ENCODE measurements at regions not wholly inside any gene's neighbourhood (a gene's known extent, or its start where the extent isn't known, plus 50 kb on each side); places are given as distances from the start of the nearest gene placed in this dataset.
"Not testable (repeated sequence)": the region's sequence is repeated elsewhere in the genome, so short reads cannot be mapped to it uniquely, and the experiment has no call there.

GRCh38 chr10:8356283-8356682, 301.8 kb downstream of the GATA3 start:
- Histone ChIP-seq H3K36me3 (ENCODE audit: control insufficient read depth in 2 of 2, insufficient read depth in 2 of 2, low read length in 1 of 2) (no peaks in the 10 kb centered on the region), H3K4me3 (ENCODE audit: low read length in 2 of 2) (no peak overlapping the region), H3K9me3 (ENCODE audit: control insufficient read depth in 2 of 2, insufficient read depth in 1 of 2, low read length in 1 of 2) (peaks cover 0 to 7% of the 10 kb centered on the region in 2 donors), H3K27me3 (ENCODE audit: control insufficient read depth in 2 of 2, insufficient read depth in 1 of 2, low read length in 1 of 2) (no peaks in the 10 kb centered on the region), H3K27ac (ENCODE audit: low read depth in 1 of 2, low read length in 1 of 2) (no peak overlapping the region), H3K4me1 (ENCODE audit: control insufficient read depth in 2 of 2, insufficient read depth in 2 of 2, low read length in 2 of 2) (peaks cover 26 to 43% of the 10 kb centered on the region in 2 donors)
- 95% methylated on average over 2 of the region's 2 CpGs for WGBS
- DNase-seq (ENCODE audit: low read depth in 6 of 9, low spot score in 9 of 9) = no peak

GRCh38 chr10:8359467-8359866, 305.0 kb downstream of the GATA3 start:
- no peak for DNase-seq (ENCODE audit: low read depth in 6 of 9, low spot score in 9 of 9)
- peak overlapping the region in 1 of 2 donors; percentile 76 for H3K27ac ChIP-seq (ENCODE audit: low read depth in 1 of 2, low read length in 1 of 2)
- over 99% methylated on average over 5 of the region's 5 CpGs for WGBS

GRCh38 chr10:8360365-8360764, 305.9 kb downstream of the GATA3 start:
- peak overlapping the region in 1 of 2 donors; percentile 76 for H3K27ac ChIP-seq (ENCODE audit: low read depth in 1 of 2, low read length in 1 of 2)
- peak in 7 of 9 donors; percentile 36 to 85 (median 67) for DNase-seq (ENCODE audit: low read depth in 6 of 9, low spot score in 9 of 9)
- H3K4me3 ChIP-seq (ENCODE audit: low read length in 2 of 2) = no peak overlapping the region
- H3K4me1 ChIP-seq (ENCODE audit: control insufficient read depth in 2 of 2, insufficient read depth in 2 of 2, low read length in 2 of 2) = peaks cover 22 to 45% of the 10 kb centered on the region in 2 donors
- H3K9me3 ChIP-seq (ENCODE audit: control insufficient read depth in 2 of 2, insufficient read depth in 1 of 2, low read length in 1 of 2) = peaks cover 0 to 7% of the 10 kb centered on the region in 2 donors
- no peaks in the 10 kb centered on the region for H3K27me3 ChIP-seq (ENCODE audit: control insufficient read depth in 2 of 2, insufficient read depth in 1 of 2, low read length in 1 of 2)
- WGBS = 9% methylated on average over 7 of the region's 7 CpGs
- no peaks in the 10 kb centered on the region for H3K36me3 ChIP-seq (ENCODE audit: control insufficient read depth in 2 of 2, insufficient read depth in 2 of 2, low read length in 1 of 2)

More at GRCh38 chr10:8359467-8359866, 305.0 kb downstream of the GATA3 start:
- Histone ChIP-seq H3K36me3 (ENCODE audit: control insufficient read depth in 2 of 2, insufficient read depth in 2 of 2, low read length in 1 of 2) (no peaks in the 10 kb centered on the region), H3K4me1 (ENCODE audit: control insufficient read depth in 2 of 2, insufficient read depth in 2 of 2, low read length in 2 of 2) (peaks cover 22 to 49% of the 10 kb centered on the region in 2 donors), H3K27me3 (ENCODE audit: control insufficient read depth in 2 of 2, insufficient read depth in 1 of 2, low read length in 1 of 2) (no peaks in the 10 kb centered on the region), H3K4me3 (ENCODE audit: low read length in 2 of 2) (no peak overlapping the region), H3K9me3 (ENCODE audit: control insufficient read depth in 2 of 2, insufficient read depth in 1 of 2, low read length in 1 of 2) (peaks cover 0 to 7% of the 10 kb centered on the region in 2 donors)

- DNase-seq (ENCODE audit: low read depth in 6 of 9, low spot score in 9 of 9) = no peak
- Histone ChIP-seq H3K4me3 (ENCODE audit: low read length in 2 of 2) (no peak overlapping the region), H3K9me3 (ENCODE audit: control insufficient read depth in 2 of 2, insufficient read depth in 1 of 2, low read length in 1 of 2) (peaks cover 0 to 7% of the 10 kb centered on the region in 2 donors), H3K36me3 (ENCODE audit: control insufficient read depth in 2 of 2, insufficient read depth in 2 of 2, low read length in 1 of 2) (no peaks in the 10 kb centered on the region), H3K27ac (ENCODE audit: low read depth in 1 of 2, low read length in 1 of 2) (peak overlapping the region in 1 of 2 donors; percentile 76), H3K4me1 (ENCODE audit: control insufficient read depth in 2 of 2, insufficient read depth in 2 of 2, low read length in 2 of 2) (peaks cover 22 to 47% of the 10 kb centered on the region in 2 donors), H3K27me3 (ENCODE audit: control insufficient read depth in 2 of 2, insufficient read depth in 1 of 2, low read length in 1 of 2) (no peaks in the 10 kb centered on the region)
- 86% methylated on average over 2 of the region's 2 CpGs for whole genome bisulfite sequencing
Measured at GRCh38 chr10:8360814-8361509, 306.5 kb downstream of the GATA3 start.

- Histone ChIP-seq H3K27me3 (ENCODE audit: control insufficient read depth in 2 of 2, insufficient read depth in 1 of 2, low read length in 1 of 2) (no peaks in the 10 kb centered on the region), H3K36me3 (ENCODE audit: control insufficient read depth in 2 of 2, insufficient read depth in 2 of 2, low read length in 1 of 2) (no peaks in the 10 kb centered on the region), H3K4me1 (ENCODE audit: control insufficient read depth in 2 of 2, insufficient read depth in 2 of 2, low read length in 2 of 2) (peaks cover 24 to 50% of the 10 kb centered on the region in 2 donors), H3K27ac (ENCODE audit: low read depth in 1 of 2, low read length in 1 of 2) (peak overlapping the region in 1 of 2 donors; percentile 10), H3K4me3 (ENCODE audit: low read length in 2 of 2) (no peak overlapping the region), H3K9me3 (ENCODE audit: control insufficient read depth in 2 of 2, insufficient read depth in 1 of 2, low read length in 1 of 2) (peaks cover 0 to 7% of the 10 kb centered on the region in 2 donors)
- 63% methylated on average over 2 of the region's 2 CpGs for WGBS
- DNase-seq (ENCODE audit: low read depth in 6 of 9, low spot score in 9 of 9) = peak in 1 of 9 donors; percentile 53
Measured at GRCh38 chr10:8361510-8361844, 307.0 kb downstream of the GATA3 start.

GRCh38 chr10:8365935-8366911, 311.7 kb downstream of the GATA3 start:
- no peaks in the 10 kb centered on the region for H3K27me3 ChIP-seq (ENCODE audit: control insufficient read depth in 2 of 2, insufficient read depth in 1 of 2, low read length in 1 of 2)

GRCh38 chr10:8367672-8368411, 313.4 kb downstream of the GATA3 start:
- DNase-seq (ENCODE audit: low read depth in 6 of 9, low spot score in 9 of 9); H3K9me3 ChIP-seq (ENCODE audit: control insufficient read depth in 2 of 2, insufficient read depth in 1 of 2, low read length in 1 of 2); H3K27ac ChIP-seq (ENCODE audit: low read depth in 1 of 2, low read length in 1 of 2); H3K4me3 ChIP-seq (ENCODE audit: low read length in 2 of 2); H3K36me3 ChIP-seq (ENCODE audit: control insufficient read depth in 2 of 2, insufficient read depth in 2 of 2, low read length in 1 of 2); H3K27me3 ChIP-seq (ENCODE audit: control insufficient read depth in 2 of 2, insufficient read depth in 1 of 2, low read length in 1 of 2): not testable (repeated sequence)
- WGBS = 96% methylated on average over 3 of the region's 3 CpGs
- H3K4me1 ChIP-seq (ENCODE audit: control insufficient read depth in 2 of 2, insufficient read depth in 2 of 2, low read length in 2 of 2) = peaks cover 6 to 18% of the 10 kb centered on the region in 2 donors

More at GRCh38 chr10:8365935-8366911, 311.7 kb downstream of the GATA3 start:
- Histone ChIP-seq H3K36me3 (ENCODE audit: control insufficient read depth in 2 of 2, insufficient read depth in 2 of 2, low read length in 1 of 2) (no peaks in the 10 kb centered on the region), H3K4me1 (ENCODE audit: control insufficient read depth in 2 of 2, insufficient read depth in 2 of 2, low read length in 2 of 2) (peaks cover 12 to 27% of the 10 kb centered on the region in 2 donors), H3K27ac (ENCODE audit: low read depth in 1 of 2, low read length in 1 of 2) (peak overlapping the region; percentile 42 to 69), H3K9me3 (ENCODE audit: control insufficient read depth in 2 of 2, insufficient read depth in 1 of 2, low read length in 1 of 2) (no peaks in the 10 kb centered on the region), H3K4me3 (ENCODE audit: low read length in 2 of 2) (no peak overlapping the region)
- peak in 3 of 9 donors; percentile 32 to 59 (median 36) for DNase-seq (ENCODE audit: low read depth in 6 of 9, low spot score in 9 of 9)
- 70% methylated on average over 19 of the region's 19 CpGs for WGBS

GRCh38 chr10:8369666-8370065, 315.2 kb downstream of the GATA3 start:
- no peak for DNase-seq (ENCODE audit: low read depth in 6 of 9, low spot score in 9 of 9)
- no peaks in the 10 kb centered on the region for H3K27me3 ChIP-seq (ENCODE audit: control insufficient read depth in 2 of 2, insufficient read depth in 1 of 2, low read length in 1 of 2)
- H3K9me3 ChIP-seq (ENCODE audit: control insufficient read depth in 2 of 2, insufficient read depth in 1 of 2, low read length in 1 of 2) = no peaks in the 10 kb centered on the region
- no peak overlapping the region for H3K27ac ChIP-seq (ENCODE audit: low read depth in 1 of 2, low read length in 1 of 2)
- H3K4me3 ChIP-seq (ENCODE audit: low read length in 2 of 2) = no peak overlapping the region
- H3K4me1 ChIP-seq (ENCODE audit: control insufficient read depth in 2 of 2, insufficient read depth in 2 of 2, low read length in 2 of 2) = peaks cover 6 to 9% of the 10 kb centered on the region in 2 donors
- H3K36me3 ChIP-seq (ENCODE audit: control insufficient read depth in 2 of 2, insufficient read depth in 2 of 2, low read length in 1 of 2) = no peaks in the 10 kb centered on the region
- WGBS = 80% methylated on average over 7 of the region's 7 CpGs
